ENCODE measurements at regions not wholly inside any gene's neighbourhood (a gene's known extent, or its start where the extent isn't known, plus 50 kb on each side); places are given as distances from the start of the nearest gene placed in this dataset.

- TF ChIP-seq CTCF (IDR thresholded peaks at IDR 0.05) (no peak), POLR2A (IDR thresholded peaks at IDR 0.05) (no peak), POLR2AphosphoS5 (IDR thresholded peaks at IDR 0.05) (no peak)
Observed at GRCh38 chr7:92925876-92926696, 89.7 kb upstream of the CDK6 start.

Measured in stomach (tissue), 4 donors.